ENCODE measurements at regions not wholly inside any gene's neighbourhood (a gene's known extent, or its start where the extent isn't known, plus 50 kb on each side); places are given as distances from the start of the nearest gene placed in this dataset.
"Not testable (repeated sequence)": the region's sequence is repeated elsewhere in the genome, so short reads cannot be mapped to it uniquely, and the experiment has no call there.

GRCh38 chr7:82701949-82702348 is 258.4 kb upstream of the CACNA2D1 start:
- DNase-seq = no peak

- DNase-seq = no peak
Observed at GRCh38 chr7:82700741-82701140, 257.2 kb upstream of the CACNA2D1 start.

GRCh38 chr7:82699773-82700186 is 256.2 kb upstream of the CACNA2D1 start:
- no peak for DNase-seq

GRCh38 chr7:82697897-82698296 is 254.3 kb upstream of the CACNA2D1 start:
- no peak for DNase-seq

- no peak for DNase-seq
Observed at GRCh38 chr7:82696631-82697030, 253.1 kb upstream of the CACNA2D1 start.

GRCh38 chr7:82694022-82694421 is 250.4 kb upstream of the CACNA2D1 start:
- DNase-seq = no peak

- DNase-seq = no peak
Observed at GRCh38 chr7:82690929-82691328, 247.4 kb upstream of the CACNA2D1 start.

GRCh38 chr7:82685214-82685613 is 241.6 kb upstream of the CACNA2D1 start:
- DNase-seq = no peak

GRCh38 chr7:82678716-82679115 is 235.1 kb upstream of the CACNA2D1 start:
- no peak for DNase-seq

GRCh38 chr7:82678259-82678658 is 234.7 kb upstream of the CACNA2D1 start:
- DNase-seq = no peak

- DNase-seq = no peak
Observed at GRCh38 chr7:82677493-82677892, 233.9 kb upstream of the CACNA2D1 start.

- DNase-seq = no peak
Observed at GRCh38 chr7:82676777-82677463, 233.3 kb upstream of the CACNA2D1 start.

- DNase-seq = no peak
Observed at GRCh38 chr7:82675396-82675795, 231.8 kb upstream of the CACNA2D1 start.

- no peak for DNase-seq
Observed at GRCh38 chr7:82674268-82674667, 230.7 kb upstream of the CACNA2D1 start.

- no peak for DNase-seq
Observed at GRCh38 chr7:82672078-82672477, 228.5 kb upstream of the CACNA2D1 start.

- DNase-seq = no peak
Observed at GRCh38 chr7:82669141-82669540, 225.6 kb upstream of the CACNA2D1 start.

GRCh38 chr7:82668676-82669075 is 225.1 kb upstream of the CACNA2D1 start:
- DNase-seq = no peak

GRCh38 chr7:82665966-82666507 is 222.5 kb upstream of the CACNA2D1 start:
- DNase-seq = no peak

- DNase-seq = no peak
Observed at GRCh38 chr7:82655965-82656364, 212.4 kb upstream of the CACNA2D1 start.

GRCh38 chr7:82650095-82650494 is 206.5 kb upstream of the CACNA2D1 start:
- not testable (repeated sequence) for DNase-seq

- no peak for DNase-seq
Observed at GRCh38 chr7:82633592-82633991, 190.0 kb upstream of the CACNA2D1 start.

- no peak for DNase-seq
Observed at GRCh38 chr7:82631998-82632397, 188.4 kb upstream of the CACNA2D1 start.

GRCh38 chr7:82629583-82629982 is 186.0 kb upstream of the CACNA2D1 start:
- no peak for DNase-seq

GRCh38 chr7:82625377-82625776 is 181.8 kb upstream of the CACNA2D1 start:
- no peak for DNase-seq

- no peak for DNase-seq
Observed at GRCh38 chr7:82624965-82625364, 181.4 kb upstream of the CACNA2D1 start.
